T-helper 1 cell treated with Interleukin-12 subunit alpha and Interleukin-12 subunit beta and Interleukin-4 antibody, amounts not matched to agents 30 ng/mL and 1 ng/mL, for 36 hours (primary cell): ENCODE measurements at regions not wholly inside any gene's neighbourhood (a gene's known extent, or its start where the extent isn't known, plus 50 kb on each side); places are given as distances from the start of the nearest gene placed in this dataset.
"Not testable (repeated sequence)": the region's sequence is repeated elsewhere in the genome, so short reads cannot be mapped to it uniquely, and the experiment has no call there.

ENCODE experiments used
- intact Hi-C: fragments of 100-400 bp; cut with micrococcal nuclease; formaldehyde crosslinking; loops from one replicate; pipeline ENCODE4 v1.15.1; 2024

DNA sequence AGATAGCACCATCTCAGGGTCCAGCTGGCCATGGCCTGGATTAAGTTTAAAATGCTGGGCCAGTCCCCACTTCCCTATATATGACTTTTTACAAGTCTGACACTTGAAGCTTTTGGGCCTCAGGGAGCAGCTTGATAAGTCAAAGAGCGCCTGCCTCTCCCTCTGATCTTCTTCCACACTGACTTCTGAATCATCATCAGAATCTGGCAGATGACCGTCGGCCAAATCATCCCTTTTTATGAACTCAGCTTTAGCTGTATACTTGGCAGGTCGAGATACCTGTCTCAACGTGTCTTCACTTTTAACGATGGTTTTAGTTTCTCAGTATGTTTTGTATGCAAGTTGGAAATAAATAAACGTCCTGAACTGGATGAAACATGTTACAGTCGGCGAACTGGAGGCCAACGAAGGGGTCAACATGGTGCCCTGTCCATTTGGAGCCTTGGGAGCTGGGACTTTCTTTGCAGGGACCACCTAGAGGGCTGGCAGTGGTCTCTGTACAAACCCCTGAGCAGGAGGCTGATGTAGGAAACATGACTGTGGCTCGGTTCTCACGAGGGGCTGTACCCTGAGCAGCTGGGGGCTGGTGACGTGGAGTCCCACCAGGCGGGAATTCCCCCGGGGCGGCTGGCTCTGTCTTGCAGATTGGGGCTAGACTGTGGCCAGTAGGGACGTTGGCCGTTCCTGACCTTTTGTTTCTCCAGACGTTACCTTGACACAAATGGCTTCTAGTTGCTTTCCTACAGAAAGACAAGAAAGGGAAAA lies 153.8 kb upstream of the PRKX start:
- intact Hi-C loops: not testable (repeated sequence)

DNA sequence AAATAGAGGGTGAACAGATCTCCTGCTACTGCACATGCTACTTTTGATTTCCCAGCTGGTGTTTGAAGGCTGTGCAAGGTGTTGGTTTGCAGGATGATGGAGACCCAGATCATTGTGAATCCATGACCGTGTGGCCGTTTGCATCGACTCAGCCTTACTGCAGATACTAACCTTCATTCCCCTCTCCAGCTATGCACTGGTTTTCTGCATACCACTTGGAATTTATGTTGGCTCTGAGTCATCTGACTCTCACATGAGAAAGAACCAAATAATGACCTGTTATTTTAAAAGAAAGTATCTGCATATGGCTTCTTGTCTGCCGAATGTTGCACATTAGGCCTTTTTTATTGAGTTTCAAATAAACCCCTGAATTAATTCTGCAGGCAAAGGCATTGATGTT lies 144.9 kb upstream of the PRKX start:
- intact Hi-C loops: not testable (repeated sequence)

DNA sequence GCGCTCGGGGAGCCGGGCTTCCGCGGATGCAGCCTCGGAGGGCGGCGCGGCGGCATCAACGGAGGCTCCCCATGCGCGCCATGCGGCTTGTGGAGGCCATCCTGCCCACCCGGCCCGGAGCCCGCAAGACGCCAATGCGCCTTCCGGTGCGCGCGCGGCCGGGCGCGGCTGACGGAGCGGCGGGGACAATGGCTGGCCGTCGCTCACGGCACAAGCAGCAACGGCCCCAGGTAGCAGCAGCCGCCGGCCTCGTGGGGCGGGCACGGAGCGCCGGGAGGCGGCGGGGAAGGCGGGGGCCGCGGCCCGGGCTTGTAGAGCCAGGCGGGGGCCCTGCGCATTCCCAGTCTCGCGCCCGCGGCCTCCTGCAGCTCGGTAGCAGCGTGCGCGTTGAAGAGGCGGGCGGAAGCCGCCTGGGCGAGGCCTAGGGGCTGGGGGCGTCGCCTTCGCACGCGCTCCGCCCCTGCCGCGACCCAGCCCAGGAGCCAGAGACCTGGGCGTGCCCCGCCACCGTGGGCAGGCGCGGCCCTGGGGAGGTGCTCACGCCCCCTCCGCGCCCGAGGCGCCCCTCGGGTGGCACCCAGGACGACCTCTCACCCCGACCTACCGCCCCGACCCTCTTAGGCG lies 130.2 kb upstream of the PRKX start:
- intact Hi-C loops: not testable (repeated sequence)

DNA sequence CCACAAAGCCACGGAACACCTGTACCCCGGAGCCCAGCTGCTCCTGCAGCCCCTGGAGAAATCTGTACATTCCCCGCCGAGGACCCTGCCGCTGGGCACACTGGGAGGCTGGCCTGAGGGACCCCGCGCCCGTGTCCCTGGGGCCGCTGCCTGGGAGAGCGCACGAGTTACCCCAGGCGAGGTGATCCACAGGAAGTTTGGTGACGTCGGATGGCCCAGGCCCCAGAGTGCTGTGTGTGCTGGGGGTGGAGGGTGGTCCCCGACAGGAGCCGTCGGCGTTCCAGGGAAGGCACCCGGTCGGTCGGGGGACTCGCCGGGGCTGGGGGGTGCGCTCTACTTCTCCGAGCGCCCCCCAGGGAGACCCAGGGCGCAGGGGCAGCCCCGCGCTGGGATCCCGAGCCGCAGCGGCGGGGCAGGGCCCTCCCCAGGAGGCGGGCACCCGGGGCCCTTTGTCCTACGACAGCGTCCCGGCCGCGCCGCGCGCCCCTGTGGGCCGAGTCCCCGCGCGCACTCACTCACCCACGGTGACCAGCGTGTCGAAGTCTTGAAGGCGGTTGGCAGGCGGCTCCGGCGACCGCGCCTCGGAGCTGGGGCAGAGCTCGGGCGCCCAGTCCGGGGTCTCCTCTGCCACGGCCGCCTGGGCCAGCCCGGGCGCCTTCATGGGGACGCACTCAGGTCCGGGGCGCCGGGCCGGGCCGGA lies 129.5 kb upstream of the PRKX start:
- intact Hi-C loops: not testable (repeated sequence)

DNA sequence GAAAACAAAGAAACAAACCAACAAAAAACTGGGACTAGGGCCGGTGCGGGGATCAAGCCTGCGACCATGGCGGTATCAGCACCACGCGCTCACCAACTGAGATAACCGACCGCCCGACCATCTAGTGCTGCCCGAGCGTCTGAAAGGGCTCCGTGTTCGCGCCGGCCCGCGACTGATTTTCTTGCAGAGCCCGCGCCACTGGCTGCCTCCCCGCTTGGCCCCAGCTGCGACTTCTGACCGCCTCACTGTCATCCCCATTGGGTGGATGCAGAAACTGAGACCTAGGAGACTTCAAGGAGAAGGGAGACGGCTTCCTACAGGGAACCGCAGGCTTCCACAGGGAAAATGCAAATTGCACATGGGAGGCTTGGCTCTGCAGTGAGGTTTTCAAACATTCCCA lies 125.3 kb upstream of the PRKX start:
- intact Hi-C loops: not testable (repeated sequence)

DNA sequence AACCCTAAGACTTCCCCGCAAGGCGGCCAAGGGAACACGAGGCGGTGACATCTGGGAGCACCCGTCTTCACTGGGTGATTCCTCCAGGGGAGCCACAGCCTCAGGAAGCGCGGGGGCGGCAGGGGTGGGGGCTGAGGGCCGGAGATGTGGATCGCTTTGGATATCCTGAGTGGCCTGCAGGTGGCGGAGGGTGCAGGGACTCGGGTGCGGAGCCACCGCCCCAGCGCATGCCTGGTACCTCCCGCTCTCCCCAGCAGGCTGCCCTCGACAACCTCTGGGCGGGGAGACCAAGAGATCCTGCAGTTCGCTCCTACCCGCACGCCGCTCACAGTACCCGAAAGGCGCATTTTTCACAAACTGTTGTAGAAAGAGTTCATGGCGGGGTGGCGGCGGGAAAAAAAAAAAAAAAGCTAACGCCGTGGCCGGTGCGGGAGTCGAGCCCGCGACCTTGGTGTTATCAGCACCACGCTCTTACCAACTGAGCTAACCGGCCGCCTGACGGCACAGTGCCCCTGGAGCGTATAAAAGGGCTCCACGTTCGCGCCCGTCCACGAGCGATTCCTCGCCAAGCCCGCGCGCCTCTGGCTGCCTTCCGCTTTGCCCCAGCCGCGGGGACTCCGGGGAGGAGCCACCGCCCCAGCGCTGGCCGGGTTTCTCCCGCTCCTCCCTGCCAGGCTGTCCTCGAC lies 124.7 kb upstream of the PRKX start:
- intact Hi-C loops: not testable (repeated sequence)

DNA sequence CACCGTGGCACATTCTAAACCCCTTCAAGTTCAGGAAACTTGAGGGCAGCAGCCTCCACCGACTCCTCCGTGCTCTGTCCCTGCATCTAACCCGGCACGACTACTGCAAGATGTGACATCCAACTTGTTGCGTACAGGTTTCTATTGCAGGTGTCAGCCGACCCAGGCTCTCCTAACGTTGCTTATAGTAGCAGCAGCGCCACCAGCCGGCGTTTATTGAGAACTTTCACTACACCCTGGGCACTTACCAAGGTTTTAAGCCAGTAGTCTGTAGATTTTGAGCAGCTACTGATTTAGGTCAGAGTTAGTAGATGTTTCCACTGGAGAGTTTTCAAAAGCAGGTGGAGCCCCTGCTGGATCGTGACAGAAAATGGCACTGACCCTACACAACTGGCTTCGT lies 123.8 kb upstream of the PRKX start:
- intact Hi-C loops: not testable (repeated sequence)

DNA sequence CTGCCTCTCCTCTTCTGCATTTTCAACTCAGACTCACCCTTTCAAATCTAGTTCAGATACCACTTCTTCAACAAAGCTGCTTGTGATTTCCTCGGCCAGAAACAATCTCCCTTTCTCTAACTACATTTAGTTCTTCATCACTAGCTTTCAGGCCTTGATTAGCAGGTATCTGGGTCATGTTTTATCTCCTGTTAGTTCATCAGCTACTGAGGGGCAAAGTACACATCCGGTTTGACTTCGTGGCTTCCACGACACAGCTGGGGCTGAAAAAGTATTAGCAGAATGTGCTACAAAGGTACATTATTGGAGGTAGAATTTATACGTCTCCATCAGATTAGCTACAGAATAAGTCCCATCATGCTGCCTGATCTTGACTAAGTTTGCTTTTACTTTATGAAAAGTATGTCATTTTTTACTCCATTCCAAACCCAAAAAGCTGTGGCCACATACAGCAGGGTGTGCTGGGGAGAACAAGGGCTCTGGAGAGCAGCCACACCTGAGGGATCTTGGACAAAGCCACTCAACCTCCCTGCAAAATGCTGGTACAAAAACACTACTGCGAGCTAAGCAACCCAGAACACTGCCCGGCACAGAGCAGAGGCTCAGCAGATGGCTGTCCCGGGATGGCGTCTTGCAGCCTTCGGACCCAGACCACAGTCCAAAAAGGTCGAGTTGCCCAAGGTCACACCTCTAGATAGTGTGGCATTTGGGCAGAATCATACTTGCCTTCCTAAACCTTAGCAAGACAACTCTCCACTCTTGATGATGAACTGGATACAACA lies 120.5 kb upstream of the PRKX start:
- intact Hi-C loops: not testable (repeated sequence)

DNA sequence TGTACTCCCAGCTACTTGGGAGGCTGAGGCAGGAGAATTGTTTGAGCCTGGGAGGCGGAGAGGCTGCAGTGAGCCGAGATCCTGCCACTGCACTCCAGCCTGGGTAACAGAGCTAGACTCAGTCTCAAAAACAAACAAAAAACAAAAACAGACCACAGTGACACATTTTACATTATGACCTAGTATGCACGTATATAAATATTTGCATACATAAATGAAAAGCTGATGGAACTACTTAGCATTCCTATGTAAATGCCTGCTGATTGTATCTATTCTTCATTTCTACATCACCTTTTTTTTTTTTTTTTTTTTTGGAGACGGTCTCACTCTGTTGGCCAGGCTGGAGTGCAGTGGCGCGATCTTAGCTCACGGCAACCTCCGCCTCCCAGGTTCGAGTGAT lies 116.6 kb upstream of the PRKX start:
- intact Hi-C loops: not testable (repeated sequence)

DNA sequence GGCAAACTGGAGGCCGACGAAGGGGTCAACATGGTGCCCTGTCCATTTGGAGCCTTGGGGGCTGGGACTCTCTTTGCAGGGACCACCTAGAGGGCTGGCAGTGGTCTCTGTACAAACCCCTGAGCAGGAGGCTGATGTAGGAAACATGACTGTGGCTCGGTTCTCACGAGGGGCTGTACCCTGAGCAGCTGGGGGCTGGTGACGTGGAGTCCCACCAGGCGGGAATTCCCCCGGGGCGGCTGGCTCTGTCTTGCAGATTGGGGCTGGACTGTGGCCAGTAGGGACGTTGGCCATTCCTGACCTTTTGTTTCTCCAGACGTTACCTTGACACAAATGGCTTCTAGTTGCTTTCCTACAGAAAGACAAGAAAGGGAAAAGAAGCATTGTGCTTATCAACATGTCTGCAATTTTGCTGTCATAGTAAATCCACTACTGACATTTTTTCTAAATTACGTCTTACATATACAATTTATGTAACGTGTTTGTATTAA lies 115.6 kb upstream of the PRKX start:
- intact Hi-C loops: not testable (repeated sequence)

DNA sequence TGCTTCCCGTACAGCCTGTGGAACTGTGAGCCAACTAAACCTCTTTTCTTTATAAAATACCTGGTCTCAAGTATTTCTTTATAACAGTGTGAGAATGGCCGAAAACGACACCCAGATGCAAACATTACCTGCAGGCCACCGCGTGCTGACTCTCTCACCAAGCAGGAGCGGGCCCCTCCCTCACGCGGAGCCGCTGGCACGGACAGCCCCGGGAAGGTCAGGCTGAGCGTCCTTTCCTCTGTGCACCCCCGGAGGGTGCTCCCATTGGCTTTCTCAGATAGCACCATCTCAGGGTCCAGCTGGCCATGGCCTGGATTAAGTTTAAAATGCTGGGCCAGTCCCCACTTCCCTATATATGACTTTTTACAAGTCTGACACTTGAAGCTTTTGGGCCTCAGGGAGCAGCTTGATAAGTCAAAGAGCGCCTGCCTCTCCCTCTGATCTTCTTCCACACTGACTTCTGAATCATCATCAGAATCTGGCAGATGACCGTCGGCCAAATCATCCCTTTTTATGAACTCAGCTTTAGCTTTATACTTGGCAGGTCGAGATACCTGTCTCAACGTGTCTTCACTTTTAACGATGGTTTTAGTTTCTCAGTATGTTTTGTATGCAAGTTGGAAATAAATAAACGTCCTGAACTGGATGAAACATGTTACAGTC lies 115.1 kb upstream of the PRKX start:
- intact Hi-C loops: not testable (repeated sequence)

DNA sequence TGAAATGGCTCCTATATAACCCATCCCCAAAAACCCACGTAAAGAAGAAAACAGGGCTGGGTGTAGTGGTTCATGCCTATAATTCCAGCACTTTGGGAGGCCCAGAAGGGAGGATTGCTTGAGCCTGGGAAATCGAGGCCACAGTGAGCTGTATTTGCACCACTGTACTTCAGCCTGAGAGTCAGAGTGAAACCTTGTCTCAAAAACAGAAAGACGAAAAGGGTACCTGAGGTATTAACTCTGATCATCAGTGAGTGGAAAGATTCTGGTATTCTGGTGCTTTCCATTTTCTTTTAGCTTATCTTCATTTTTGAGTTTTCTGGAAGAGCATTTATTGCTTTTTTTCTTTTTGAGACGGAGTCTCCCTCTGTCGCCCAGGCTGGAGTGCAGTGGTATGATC lies 110.6 kb upstream of the PRKX start:
- intact Hi-C loops: not testable (repeated sequence)

DNA sequence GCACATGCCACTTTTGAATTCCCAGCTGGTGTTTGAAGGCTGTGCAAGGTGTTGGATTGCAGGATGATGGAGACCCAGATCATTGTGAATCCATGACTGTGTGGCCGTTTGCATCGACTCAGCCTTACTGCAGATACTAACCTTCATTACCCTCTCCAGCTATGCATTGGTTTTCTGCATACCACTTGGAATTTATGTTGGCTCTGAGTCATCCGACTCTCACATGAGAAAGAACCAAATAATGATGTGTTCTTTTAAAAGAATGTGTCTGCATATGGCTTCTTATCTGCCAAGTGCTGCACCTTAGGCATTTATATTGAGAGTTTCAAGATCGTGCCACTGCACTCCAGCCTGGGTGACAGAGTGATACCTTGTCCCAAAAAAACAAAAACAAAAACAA lies 106.7 kb upstream of the PRKX start:
- intact Hi-C loops: no loop called here

DNA sequence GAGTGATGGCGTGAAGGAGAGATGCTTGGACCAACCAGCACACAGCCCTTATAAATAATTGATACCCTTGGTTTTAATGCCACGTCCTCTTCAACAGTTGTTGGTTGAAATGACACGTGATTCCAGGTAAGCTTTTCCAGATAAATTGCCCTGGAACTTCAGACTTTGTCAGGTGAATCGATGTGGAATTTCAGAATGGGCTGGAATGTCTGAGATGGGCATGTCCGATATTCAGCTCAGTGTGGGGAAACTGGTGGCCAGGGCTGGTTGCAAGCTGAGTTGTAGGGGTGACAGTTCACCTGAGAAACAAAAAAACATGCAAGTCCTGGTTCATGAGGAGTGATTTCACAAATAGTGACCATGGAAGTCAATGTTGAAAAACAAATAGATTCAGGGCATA lies 104.0 kb upstream of the PRKX start:
- intact Hi-C loops: not testable (repeated sequence)

DNA sequence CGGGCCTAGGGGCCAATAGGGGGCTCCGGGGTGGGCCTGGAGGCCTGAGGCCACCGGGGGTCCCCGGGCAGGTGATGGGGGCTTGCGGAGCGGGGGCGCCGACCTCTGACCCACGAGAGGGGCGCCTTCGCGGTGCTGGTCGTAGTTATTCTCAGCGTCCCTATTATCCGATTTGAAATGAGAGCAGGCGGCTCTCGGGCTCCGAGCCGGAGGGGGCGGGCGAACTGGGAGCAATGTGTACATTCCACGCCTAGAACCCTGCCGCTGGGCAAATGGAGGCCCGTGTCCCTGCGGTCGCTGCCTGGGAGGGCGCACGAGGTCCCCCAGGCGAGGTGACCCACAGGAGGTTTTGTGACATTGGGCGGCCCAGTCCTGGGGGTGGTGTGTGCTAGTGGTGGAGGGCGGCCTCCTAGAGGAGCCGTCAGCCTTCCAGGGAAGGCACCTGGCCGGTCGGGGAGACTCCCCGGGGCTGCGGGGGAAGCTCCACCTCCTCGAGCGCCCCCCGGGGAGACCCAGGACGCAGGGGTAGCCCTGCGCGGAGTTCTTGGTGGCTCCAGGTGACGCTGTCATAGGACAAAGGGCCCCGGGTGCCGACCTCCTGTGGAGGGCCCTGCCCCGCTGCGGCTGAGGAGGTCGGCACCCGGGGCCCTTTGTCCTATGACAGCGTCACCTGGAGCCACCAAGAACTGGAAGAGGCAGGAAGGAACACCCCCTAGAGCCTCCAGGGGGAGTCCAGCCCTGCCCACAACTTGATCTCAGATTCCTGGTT lies 102.6 kb upstream of the PRKX start:
- intact Hi-C loops: no loop called here

DNA sequence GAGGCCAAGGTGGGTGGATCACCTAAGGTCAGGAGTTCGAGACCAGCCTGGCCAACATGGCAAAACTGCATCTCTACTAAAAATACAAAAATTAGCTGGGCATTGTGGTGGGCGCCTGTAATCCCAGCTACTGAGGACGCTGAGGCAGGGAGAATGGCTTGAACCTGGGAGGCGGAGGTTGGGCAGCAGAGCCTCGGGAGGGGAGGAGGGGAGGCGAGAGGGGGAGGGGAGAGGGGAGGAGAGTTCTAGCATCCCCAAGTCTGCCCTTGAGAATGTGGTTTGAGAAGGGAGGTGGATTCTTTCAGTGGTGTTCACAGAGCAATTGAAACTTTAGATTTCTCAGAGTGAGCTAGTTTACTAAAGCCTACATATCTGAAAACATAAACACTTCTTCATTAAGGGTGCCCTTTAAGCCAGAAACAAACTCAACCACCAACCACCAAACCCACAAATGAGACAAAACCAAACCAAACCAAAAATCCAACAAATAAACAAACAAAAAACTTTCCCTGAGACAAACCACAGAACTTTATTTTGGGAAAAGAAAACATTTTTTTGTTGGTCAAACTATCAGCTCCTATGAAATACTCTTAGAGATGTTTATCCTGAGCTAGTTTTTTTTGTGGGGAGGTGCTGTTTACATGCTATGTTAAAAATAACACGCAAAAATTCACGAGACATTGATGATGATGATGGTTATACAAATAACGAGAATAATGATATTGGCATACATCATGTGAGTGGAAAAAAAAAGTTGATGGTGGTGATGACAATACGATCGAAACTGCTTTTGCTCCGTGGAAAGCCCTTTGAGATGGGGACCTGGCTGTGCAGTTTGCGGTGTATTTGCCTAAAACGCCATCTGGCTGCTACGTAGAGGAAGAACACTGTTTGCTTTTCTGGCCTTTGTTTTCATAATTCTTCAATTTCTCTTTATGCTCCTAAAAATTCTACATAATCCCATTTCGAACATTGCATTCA lies 98.2 kb upstream of the PRKX start:
- intact Hi-C loops: loop anchor here (1.0 to 2.0 kb wide), 4 partner anchors 69 to 776 kb away; partner anchors contain the start of gene PRKX

DNA sequence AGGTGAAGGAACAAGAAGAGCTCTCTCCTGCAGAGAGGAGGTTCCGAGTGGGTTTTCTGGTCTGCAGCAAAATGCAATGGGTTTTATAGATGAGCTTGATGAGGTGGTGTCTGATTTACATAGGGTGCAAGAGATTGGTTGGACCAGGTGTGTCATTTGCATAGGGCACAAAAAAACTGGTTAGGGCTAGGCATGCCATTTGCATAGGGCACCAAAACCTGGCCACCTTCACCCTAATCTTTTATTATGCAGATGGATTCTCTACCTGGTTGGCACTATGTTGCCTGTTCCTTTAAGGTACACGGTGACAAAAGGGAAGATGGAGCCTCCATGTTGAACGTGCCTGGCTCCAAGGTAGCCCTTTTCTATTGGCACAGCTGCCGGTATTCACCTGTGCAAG lies 94.5 kb upstream of the PRKX start:
- intact Hi-C loops: no loop called here

DNA sequence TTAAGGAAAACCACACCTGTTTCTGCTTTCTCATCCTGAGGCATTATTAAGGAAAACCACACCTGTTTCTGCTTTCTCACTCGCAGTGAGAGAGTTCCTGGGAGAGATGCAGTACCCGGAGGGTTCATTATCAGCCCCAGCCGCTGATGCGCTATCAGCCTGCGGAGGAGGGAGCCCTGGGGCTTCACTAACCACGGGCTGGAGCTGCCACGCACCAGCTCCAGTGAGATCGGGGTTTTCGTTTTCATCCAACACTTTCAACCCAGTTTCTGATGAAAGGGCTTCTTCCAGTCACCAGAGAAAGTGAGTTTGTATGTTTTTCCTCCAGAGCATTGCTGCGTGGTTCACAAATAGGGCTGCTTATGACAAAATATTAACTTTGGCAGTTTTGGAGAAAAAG lies 93.2 kb upstream of the PRKX start:
- intact Hi-C loops: no loop called here
